ENCODE measurements at regions not wholly inside any gene's neighbourhood (a gene's known extent, or its start where the extent isn't known, plus 50 kb on each side); places are given as distances from the start of the nearest gene placed in this dataset.
A peak's percentile ranks its signal among the peaks of the same experiment; 100 is the strongest.
"Not testable (repeated sequence)": the region's sequence is repeated elsewhere in the genome, so short reads cannot be mapped to it uniquely, and the experiment has no call there.

GRCh38 chr18:8507915-8508705 is 101.1 kb upstream of the RAB12 start:
- Mint-ChIP-seq H3K27ac (no peak overlapping the region), H3K9me3 (no peaks in the 10 kb centered on the region), H3K36me3 (ENCODE audit: low read depth) (no peaks in the 10 kb centered on the region), H3K4me3 (no peak overlapping the region), H3K4me1 (ENCODE audit: low read depth) (peaks cover 1% of the 10 kb centered on the region), H3K27me3 (ENCODE audit: low read depth) (no peaks in the 10 kb centered on the region)

GRCh38 chr18:8513249-8513648 is 96.0 kb upstream of the RAB12 start:
- Mint-ChIP-seq H3K9me3 (no peaks in the 10 kb centered on the region), H3K4me1 (ENCODE audit: low read depth) (peaks cover 1% of the 10 kb centered on the region), H3K36me3 (ENCODE audit: low read depth) (no peaks in the 10 kb centered on the region), H3K27me3 (ENCODE audit: low read depth) (peaks cover 3% of the 10 kb centered on the region), H3K4me3 (no peak overlapping the region), H3K27ac (no peak overlapping the region)

- Mint-ChIP-seq H3K4me3 (no peak overlapping the region), H3K9me3 (no peaks in the 10 kb centered on the region), H3K4me1 (ENCODE audit: low read depth) (peaks cover 1% of the 10 kb centered on the region), H3K27ac (no peak overlapping the region), H3K36me3 (ENCODE audit: low read depth) (no peaks in the 10 kb centered on the region), H3K27me3 (ENCODE audit: low read depth) (peaks cover 3% of the 10 kb centered on the region)
Observed at GRCh38 chr18:8514409-8514808, 94.8 kb upstream of the RAB12 start.

GRCh38 chr18:8515142-8515865 is 93.9 kb upstream of the RAB12 start:
- Mint-ChIP-seq H3K4me1 (ENCODE audit: low read depth) (peaks cover 1% of the 10 kb centered on the region), H3K27ac (no peak overlapping the region), H3K36me3 (ENCODE audit: low read depth) (no peaks in the 10 kb centered on the region), H3K9me3 (no peaks in the 10 kb centered on the region), H3K4me3 (no peak overlapping the region), H3K27me3 (ENCODE audit: low read depth) (peaks cover 3% of the 10 kb centered on the region)

GRCh38 chr18:8516371-8517250 is 92.6 kb upstream of the RAB12 start:
- Mint-ChIP-seq H3K4me1 (ENCODE audit: low read depth) (no peaks in the 10 kb centered on the region), H3K36me3 (ENCODE audit: low read depth) (no peaks in the 10 kb centered on the region), H3K4me3 (no peak overlapping the region), H3K27me3 (ENCODE audit: low read depth) (peaks cover 3% of the 10 kb centered on the region), H3K9me3 (no peaks in the 10 kb centered on the region), H3K27ac (no peak overlapping the region)

GRCh38 chr18:8517276-8517675 is 92.0 kb upstream of the RAB12 start:
- no peak overlapping the region for H3K4me3 Mint-ChIP-seq
- H3K27ac Mint-ChIP-seq, result no peak overlapping the region

GRCh38 chr18:8519102-8519501 is 90.1 kb upstream of the RAB12 start:
- Mint-ChIP-seq H3K4me1 (ENCODE audit: low read depth) (no peaks in the 10 kb centered on the region), H3K4me3 (no peak overlapping the region), H3K9me3 (no peaks in the 10 kb centered on the region), H3K27me3 (ENCODE audit: low read depth) (peaks cover 11% of the 10 kb centered on the region), H3K36me3 (ENCODE audit: low read depth) (no peaks in the 10 kb centered on the region), H3K27ac (no peak overlapping the region)

More at GRCh38 chr18:8517276-8517675, 92.0 kb upstream of the RAB12 start:
- Mint-ChIP-seq H3K27me3 (ENCODE audit: low read depth) (peaks cover 3% of the 10 kb centered on the region), H3K9me3 (no peaks in the 10 kb centered on the region), H3K4me1 (ENCODE audit: low read depth) (no peaks in the 10 kb centered on the region), H3K36me3 (ENCODE audit: low read depth) (no peaks in the 10 kb centered on the region)

- H3K36me3 Mint-ChIP-seq (ENCODE audit: low read depth), result no peaks in the 10 kb centered on the region
- peaks cover 11% of the 10 kb centered on the region for H3K27me3 Mint-ChIP-seq (ENCODE audit: low read depth)
- H3K4me3 Mint-ChIP-seq, result no peak overlapping the region
- H3K9me3 Mint-ChIP-seq, result no peaks in the 10 kb centered on the region
- no peak overlapping the region for H3K27ac Mint-ChIP-seq
- H3K4me1 Mint-ChIP-seq (ENCODE audit: low read depth), result peaks cover 2% of the 10 kb centered on the region
Observed at GRCh38 chr18:8520266-8520665, 89.0 kb upstream of the RAB12 start.

GRCh38 chr18:8522756-8523155 is 86.5 kb upstream of the RAB12 start:
- H3K4me3 Mint-ChIP-seq, result no peak overlapping the region
- peaks cover 11% of the 10 kb centered on the region for H3K4me1 Mint-ChIP-seq (ENCODE audit: low read depth)
- no peaks in the 10 kb centered on the region for H3K36me3 Mint-ChIP-seq (ENCODE audit: low read depth)
- no peaks in the 10 kb centered on the region for H3K9me3 Mint-ChIP-seq
- H3K27me3 Mint-ChIP-seq (ENCODE audit: low read depth), result peaks cover 13% of the 10 kb centered on the region
- no peak overlapping the region for H3K27ac Mint-ChIP-seq

GRCh38 chr18:8525692-8526091 is 83.5 kb upstream of the RAB12 start:
- peaks cover 13% of the 10 kb centered on the region for H3K27me3 Mint-ChIP-seq (ENCODE audit: low read depth)
- peak overlapping the region; percentile 1 for H3K27ac Mint-ChIP-seq
- peak overlapping the region; percentile 36 for H3K4me3 Mint-ChIP-seq
- peaks cover 16% of the 10 kb centered on the region for H3K9me3 Mint-ChIP-seq
- H3K4me1 Mint-ChIP-seq (ENCODE audit: low read depth), result peaks cover 11% of the 10 kb centered on the region
- no peaks in the 10 kb centered on the region for H3K36me3 Mint-ChIP-seq (ENCODE audit: low read depth)

GRCh38 chr18:8526332-8526731 is 82.9 kb upstream of the RAB12 start:
- Mint-ChIP-seq H3K36me3 (ENCODE audit: low read depth) (no peaks in the 10 kb centered on the region), H3K9me3 (peaks cover 22% of the 10 kb centered on the region), H3K4me1 (ENCODE audit: low read depth) (peaks cover 11% of the 10 kb centered on the region), H3K4me3 (peak overlapping the region; percentile 36), H3K27me3 (ENCODE audit: low read depth) (peaks cover 13% of the 10 kb centered on the region), H3K27ac (peak overlapping the region; percentile 1)

GRCh38 chr18:8529609-8530008 is 79.6 kb upstream of the RAB12 start:
- no peak overlapping the region for H3K4me3 Mint-ChIP-seq
- H3K4me1 Mint-ChIP-seq (ENCODE audit: low read depth), result peaks cover 11% of the 10 kb centered on the region
- H3K27me3 Mint-ChIP-seq (ENCODE audit: low read depth), result peaks cover 5% of the 10 kb centered on the region
- no peaks in the 10 kb centered on the region for H3K36me3 Mint-ChIP-seq (ENCODE audit: low read depth)
- H3K9me3 Mint-ChIP-seq, result peaks cover 34% of the 10 kb centered on the region
- H3K27ac Mint-ChIP-seq, result no peak overlapping the region

GRCh38 chr18:8531084-8531483 is 78.2 kb upstream of the RAB12 start:
- not testable (repeated sequence) for H3K27ac Mint-ChIP-seq; H3K27me3 Mint-ChIP-seq (ENCODE audit: low read depth); H3K36me3 Mint-ChIP-seq (ENCODE audit: low read depth); H3K4me3 Mint-ChIP-seq; H3K4me1 Mint-ChIP-seq (ENCODE audit: low read depth)
- peaks cover 34% of the 10 kb centered on the region for H3K9me3 Mint-ChIP-seq

- H3K36me3 Mint-ChIP-seq (ENCODE audit: low read depth), result no peaks in the 10 kb centered on the region
- peaks cover 13% of the 10 kb centered on the region for H3K9me3 Mint-ChIP-seq
- H3K27ac Mint-ChIP-seq, result no peak overlapping the region
- H3K4me1 Mint-ChIP-seq (ENCODE audit: low read depth), result no peaks in the 10 kb centered on the region
- no peaks in the 10 kb centered on the region for H3K27me3 Mint-ChIP-seq (ENCODE audit: low read depth)
- no peak overlapping the region for H3K4me3 Mint-ChIP-seq
Observed at GRCh38 chr18:8536231-8536630, 73.0 kb upstream of the RAB12 start.

All from T-helper 1 cell treated with Interleukin-12 subunit alpha and Interleukin-12 subunit beta and Interleukin-4 antibody, amounts not matched to agents 30 μg/mL and 1 μg/mL, for 36 hours (primary cell).